Middle frontal gyrus (tissue), 1 donor: ENCODE measurements at regions not wholly inside any gene's neighbourhood (a gene's known extent, or its start where the extent isn't known, plus 50 kb on each side); places are given as distances from the start of the nearest gene placed in this dataset.

Source experiments
- DNase-seq: peaks from one replicate; pipeline ENCODE4 v3.0.0-alpha.2; 2015; ENCODE audit warnings: low spot score; ENCODE audit errors: extremely low spot score

GRCh38 chr12:60120199-60120598, 524.4 kb downstream of the SLC16A7 start:
- DNase-seq, result no peak

GRCh38 chr12:60123557-60123956, 527.7 kb downstream of the SLC16A7 start:
- no peak for DNase-seq

- DNase-seq, result no peak
Observed at GRCh38 chr12:60137513-60137912, 541.7 kb downstream of the SLC16A7 start.

GRCh38 chr12:60138526-60138925, 542.7 kb downstream of the SLC16A7 start:
- DNase-seq, result no peak

GRCh38 chr12:60144395-60144794, 548.6 kb downstream of the SLC16A7 start:
- DNase-seq, result no peak

- no peak for DNase-seq
Observed at GRCh38 chr12:60148109-60148508, 552.3 kb downstream of the SLC16A7 start.

GRCh38 chr12:60148831-60149230, 553.0 kb downstream of the SLC16A7 start:
- no peak for DNase-seq

GRCh38 chr12:60152756-60153155, 556.9 kb downstream of the SLC16A7 start:
- no peak for DNase-seq

GRCh38 chr12:60159761-60160160, 563.9 kb downstream of the SLC16A7 start:
- no peak for DNase-seq

GRCh38 chr12:60162988-60163720, 567.3 kb downstream of the SLC16A7 start:
- no peak for DNase-seq

GRCh38 chr12:60165781-60166180, 570.0 kb downstream of the SLC16A7 start:
- DNase-seq, result no peak

- DNase-seq, result no peak
Observed at GRCh38 chr12:60168441-60168840, 572.6 kb downstream of the SLC16A7 start.

GRCh38 chr12:60169904-60170303, 574.1 kb downstream of the SLC16A7 start:
- DNase-seq, result no peak

- DNase-seq, result no peak
Observed at GRCh38 chr12:60172266-60173211, 576.7 kb downstream of the SLC16A7 start.

GRCh38 chr12:60173224-60174170, 577.7 kb downstream of the SLC16A7 start:
- DNase-seq, result no peak

GRCh38 chr12:60174476-60174875, 578.6 kb downstream of the SLC16A7 start:
- DNase-seq, result no peak

GRCh38 chr12:60174941-60175340, 579.1 kb downstream of the SLC16A7 start:
- DNase-seq, result no peak

- DNase-seq, result no peak
Observed at GRCh38 chr12:60176891-60177290, 581.1 kb downstream of the SLC16A7 start.

- DNase-seq, result no peak
Observed at GRCh38 chr12:60180298-60180697, 584.5 kb downstream of the SLC16A7 start.

GRCh38 chr12:60182354-60182753, 586.5 kb downstream of the SLC16A7 start:
- DNase-seq, result no peak

- no peak for DNase-seq
Observed at GRCh38 chr12:60184096-60184495, 588.3 kb downstream of the SLC16A7 start.
